Tibial nerve (tissue), 4 donors: ENCODE measurements at regions not wholly inside any gene's neighbourhood (a gene's known extent, or its start where the extent isn't known, plus 50 kb on each side); places are given as distances from the start of the nearest gene placed in this dataset.

Experiments
- DNase-seq, 2 donors: peaks; one replicate each; pipeline ENCODE4 v3.0.0-alpha.2; 2019; ENCODE audit warnings: low spot score in 2 of 2
- H3K27ac ChIP-seq, 4 donors: fragments of 200-600 bp; sonication (generic) in 3 of 4; one replicate each; pipeline ENCODE4 v1.5.1; 2017 to 2019; ENCODE audit warnings: mild to moderate bottlenecking in 1 of 4
- H3K27me3 ChIP-seq, 2 donors: fragments of 200-600 bp; sonication (generic) in 1 of 2; one replicate each; pipeline versions ENCODE4 v1.5.1 to v1.6.0; 2017 to 2019
- H3K36me3 ChIP-seq, 3 donors: fragments of 200-600 bp; sonication (generic); one replicate each; pipeline ENCODE4 v1.5.1; 2018 to 2019
- H3K4me1 ChIP-seq, 4 donors: fragments of 200-600 bp; sonication (generic) in 3 of 4; one replicate each; pipeline ENCODE4 v1.5.1; 2017 to 2019
- H3K4me3 ChIP-seq, 4 donors: fragments of 200-600 bp; sonication (generic) in 3 of 4; one replicate each; pipeline ENCODE4 v1.5.1; 2017 to 2019; ENCODE audit warnings: mild to moderate bottlenecking in 1 of 4, moderate library complexity in 1 of 4
- H3K9me3 ChIP-seq, 4 donors: fragments of 200-600 bp; sonication (generic) in 3 of 4; one replicate each; pipeline ENCODE4 v1.5.1; 2017 to 2019
- CTCF ChIP-seq, 5 experiments: fragments of 200-600 bp in 3 of 5; fragments of 450-650 bp in 2 of 5; sonication (generic) in 3 of 5; IDR thresholded peaks; one replicate each; pipeline ENCODE4 v1.5.1; 2016 to 2019; ENCODE audit warnings: antibody characterized with exemption in 5 of 5, mild to moderate bottlenecking in 3 of 5, moderate library complexity in 2 of 5
- EP300 ChIP-seq, 2 donors: sonication (generic); formaldehyde crosslinking; IDR thresholded peaks; one replicate each; pipeline ENCODE4 v1.6.1; 2017; ENCODE audit warnings: antibody characterized with exemption in 2 of 2, mild to moderate bottlenecking in 1 of 2
- POLR2A ChIP-seq, 2 donors: fragments of 450-650 bp; IDR thresholded peaks; one replicate each; pipeline ENCODE4 v1.6.1; 2017; ENCODE audit warnings: antibody characterized with exemption in 2 of 2, mild to moderate bottlenecking in 2 of 2, moderate library complexity in 2 of 2
- WGBS, 2 donors: methylation state at CpG; one replicate each; pipeline ENCODE4 v1.1.5; 2018; 5-methylcytosine and 5-hydroxymethylcytosine counted together

GRCh38 chr7:42457663-42458062, 220.7 kb upstream of the GLI3 start:
- Histone ChIP-seq H3K4me3 (no peak overlapping the region), H3K9me3 (no peaks in the 10 kb centered on the region), H3K27me3 (no peaks in the 10 kb centered on the region), H3K4me1 (peaks cover 0 to 5% (median 0%) of the 10 kb centered on the region in 4 donors), H3K27ac (no peak overlapping the region), H3K36me3 (no peaks in the 10 kb centered on the region)
- WGBS, 2 donors = 87 to 97% methylated on average over 3 of the region's 3 CpGs
- TF ChIP-seq EP300 (IDR thresholded peaks at IDR 0.05) (no peak), CTCF (IDR thresholded peaks at IDR 0.05) (no peak), POLR2A (IDR thresholded peaks at IDR 0.05) (no peak)
- no peak for DNase-seq

GRCh38 chr7:42456756-42457276, 219.8 kb upstream of the GLI3 start:
- Histone ChIP-seq H3K36me3 (no peaks in the 10 kb centered on the region), H3K27me3 (no peaks in the 10 kb centered on the region), H3K4me3 (no peak overlapping the region), H3K27ac (no peak overlapping the region), H3K4me1 (peaks cover 0 to 3% (median 0%) of the 10 kb centered on the region in 4 donors), H3K9me3 (no peaks in the 10 kb centered on the region)
- no peak for DNase-seq
- TF ChIP-seq CTCF (IDR thresholded peaks at IDR 0.05) (no peak), EP300 (IDR thresholded peaks at IDR 0.05) (no peak), POLR2A (IDR thresholded peaks at IDR 0.05) (no peak)
- 44 to 54% methylated on average over 4 of the region's 4 CpGs for WGBS, 2 donors

- no peak overlapping the region for H3K27ac ChIP-seq
- TF ChIP-seq EP300 (IDR thresholded peaks at IDR 0.05) (no peak), CTCF (IDR thresholded peaks at IDR 0.05) (no peak), POLR2A (IDR thresholded peaks at IDR 0.05) (no peak)
- H3K9me3 ChIP-seq = no peaks in the 10 kb centered on the region
- WGBS, 2 donors = 78 to 90% methylated on average over 6 of the region's 6 CpGs
- no peaks in the 10 kb centered on the region for H3K4me1 ChIP-seq
- no peaks in the 10 kb centered on the region for H3K27me3 ChIP-seq
- no peak overlapping the region for H3K4me3 ChIP-seq
- DNase-seq = no peak
- no peaks in the 10 kb centered on the region for H3K36me3 ChIP-seq
These were observed 219.3 kb upstream of the GLI3 start for GRCh38 chr7:42456267-42456666.

- no peaks in the 10 kb centered on the region for H3K9me3 ChIP-seq
- H3K27me3 ChIP-seq = no peaks in the 10 kb centered on the region
- H3K36me3 ChIP-seq = no peaks in the 10 kb centered on the region
- 62 to 69% methylated on average over 9 of the region's 9 CpGs for WGBS, 2 donors
- H3K4me1 ChIP-seq = no peaks in the 10 kb centered on the region
- TF ChIP-seq EP300 (IDR thresholded peaks at IDR 0.05) = no peak
- TF ChIP-seq POLR2A (IDR thresholded peaks at IDR 0.05) = no peak
- TF ChIP-seq CTCF (IDR thresholded peaks at IDR 0.05) = no peak
- DNase-seq = no peak
- no peak overlapping the region for H3K4me3 ChIP-seq
- no peak overlapping the region for H3K27ac ChIP-seq
These were observed 216.9 kb upstream of the GLI3 start for GRCh38 chr7:42453931-42454361.

- H3K9me3 ChIP-seq = no peaks in the 10 kb centered on the region
- 78 to 85% methylated on average over 4 of the region's 4 CpGs for WGBS, 2 donors
- no peaks in the 10 kb centered on the region for H3K4me1 ChIP-seq
- no peak overlapping the region for H3K27ac ChIP-seq
- no peak for TF ChIP-seq EP300 (IDR thresholded peaks at IDR 0.05)
- H3K27me3 ChIP-seq = no peaks in the 10 kb centered on the region
- DNase-seq = no peak
- no peaks in the 10 kb centered on the region for H3K36me3 ChIP-seq
- H3K4me3 ChIP-seq = no peak overlapping the region
These were observed 215.3 kb upstream of the GLI3 start for GRCh38 chr7:42452356-42452755.

- Histone ChIP-seq H3K4me1 (no peaks in the 10 kb centered on the region), H3K9me3 (peaks cover 0 to 8% (median 0%) of the 10 kb centered on the region in 4 donors), H3K27me3 (no peaks in the 10 kb centered on the region), H3K36me3 (no peaks in the 10 kb centered on the region), H3K27ac (no peak overlapping the region), H3K4me3 (no peak overlapping the region)
- WGBS, 2 donors = 91 to 95% methylated on average over 5 of the region's 5 CpGs
- no peak for DNase-seq
- no peak for TF ChIP-seq EP300 (IDR thresholded peaks at IDR 0.05)
- no peak for TF ChIP-seq POLR2A (IDR thresholded peaks at IDR 0.05)
- TF ChIP-seq CTCF (IDR thresholded peaks at IDR 0.05) = no peak
These were observed 212.4 kb upstream of the GLI3 start for GRCh38 chr7:42449431-42449830.
